Stimulated activated naive CD8-positive, alpha-beta T cell treated with anti-CD3 and anti-CD28 coated beads, Interleukin-15, Interleukin-2, amounts not matched to agents 100 ng/mL and 50 ng/mL, for 24 hours (primary cell): ENCODE measurements at regions not wholly inside any gene's neighbourhood (a gene's known extent, or its start where the extent isn't known, plus 50 kb on each side); places are given as distances from the start of the nearest gene placed in this dataset.

Source experiments
- H3K27ac Mint-ChIP-seq: one replicate; pipeline ENCODE4 v1.8.0; 2021; ENCODE audit warnings: mild to moderate bottlenecking, mixed read lengths
- H3K27me3 Mint-ChIP-seq: one replicate; pipeline ENCODE4 v1.8.0; 2021; ENCODE audit warnings: mixed read lengths
- H3K36me3 Mint-ChIP-seq: one replicate; pipeline ENCODE4 v1.8.0; 2021; ENCODE audit warnings: low read depth, mixed read lengths
- H3K4me1 Mint-ChIP-seq: one replicate; pipeline ENCODE4 v1.8.0; 2021; ENCODE audit warnings: low read depth, mixed read lengths
- H3K4me3 Mint-ChIP-seq: one replicate; pipeline ENCODE4 v1.8.0; 2021; ENCODE audit warnings: mild to moderate bottlenecking, mixed read lengths
- H3K9me3 Mint-ChIP-seq: one replicate; pipeline ENCODE4 v1.8.0; 2021; ENCODE audit warnings: mixed read lengths

DNA sequence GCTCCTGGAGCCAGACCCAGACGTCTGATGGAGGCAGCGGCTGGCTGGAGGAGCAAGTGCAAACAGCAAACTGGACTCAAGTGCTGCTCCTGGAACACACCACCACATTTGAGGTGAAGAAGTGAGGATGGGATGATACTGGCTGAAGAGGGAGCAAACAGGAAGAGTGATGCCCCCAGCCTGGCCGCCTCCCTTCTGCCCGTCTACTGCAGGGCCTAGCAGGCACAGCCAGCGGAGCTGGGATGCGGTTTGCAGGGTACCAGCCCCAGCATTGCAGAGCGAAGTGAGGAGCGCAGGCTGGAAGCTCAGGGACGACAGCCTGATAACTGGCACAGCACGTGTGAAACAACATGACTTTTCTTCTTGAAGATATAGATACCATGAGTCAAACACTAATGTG is 111.8 kb upstream of the ZNF32 start:
- Mint-ChIP-seq H3K4me3 (no peak overlapping the region), H3K27me3 (no peaks in the 10 kb centered on the region), H3K27ac (no peak overlapping the region), H3K9me3 (no peaks in the 10 kb centered on the region), H3K36me3 (no peaks in the 10 kb centered on the region), H3K4me1 (no peaks in the 10 kb centered on the region)

DNA sequence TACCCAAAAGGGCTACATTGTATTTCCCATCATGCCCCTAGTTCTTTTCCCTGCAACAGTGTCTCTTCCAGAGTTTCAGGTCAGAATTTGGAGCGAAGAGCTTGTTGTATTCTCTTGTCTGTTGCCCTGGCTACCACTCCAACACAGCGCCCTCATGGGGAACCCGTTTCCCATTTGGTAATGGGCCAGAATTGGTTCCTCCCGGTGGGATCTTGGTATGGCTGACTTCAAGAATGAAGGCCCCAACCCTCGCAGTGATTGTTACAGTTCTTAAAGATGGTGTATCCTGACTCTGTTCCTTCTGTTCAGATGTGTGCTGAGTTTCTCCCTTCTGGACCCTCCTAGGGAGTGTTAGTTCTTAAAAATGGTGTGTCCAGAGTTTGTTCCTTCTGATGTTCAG is 110.5 kb upstream of the ZNF32 start:
- Mint-ChIP-seq H3K4me1 (no peaks in the 10 kb centered on the region), H3K36me3 (no peaks in the 10 kb centered on the region)

DNA sequence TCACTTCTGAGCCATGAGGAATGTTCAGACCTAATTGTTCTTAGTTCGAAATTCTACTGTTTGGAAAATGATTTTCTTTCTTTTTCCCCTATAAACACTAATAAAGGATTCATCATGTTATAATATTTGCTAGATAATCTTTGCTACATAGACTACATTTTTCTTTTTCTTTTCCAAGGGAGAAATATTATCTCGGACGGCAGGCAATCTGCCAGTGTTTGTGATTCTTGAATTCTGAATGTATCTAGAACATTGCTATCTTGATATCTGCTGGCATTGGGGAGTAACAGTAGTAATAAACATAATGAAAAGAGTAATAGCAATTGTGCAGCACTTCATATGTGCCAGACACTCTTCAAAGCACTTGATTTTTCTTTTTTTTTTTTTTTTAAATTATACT is 107.7 kb upstream of the ZNF32 start:
- Mint-ChIP-seq H3K27ac (no peak overlapping the region), H3K4me1 (no peaks in the 10 kb centered on the region), H3K4me3 (no peak overlapping the region), H3K36me3 (no peaks in the 10 kb centered on the region), H3K9me3 (no peaks in the 10 kb centered on the region), H3K27me3 (no peaks in the 10 kb centered on the region)

More for the DNA sequence above, 110.5 kb upstream of the ZNF32 start:
- no peaks in the 10 kb centered on the region for H3K9me3 Mint-ChIP-seq
- H3K4me3 Mint-ChIP-seq, result no peak overlapping the region
- H3K27ac Mint-ChIP-seq, result no peak overlapping the region
- H3K27me3 Mint-ChIP-seq, result no peaks in the 10 kb centered on the region

DNA sequence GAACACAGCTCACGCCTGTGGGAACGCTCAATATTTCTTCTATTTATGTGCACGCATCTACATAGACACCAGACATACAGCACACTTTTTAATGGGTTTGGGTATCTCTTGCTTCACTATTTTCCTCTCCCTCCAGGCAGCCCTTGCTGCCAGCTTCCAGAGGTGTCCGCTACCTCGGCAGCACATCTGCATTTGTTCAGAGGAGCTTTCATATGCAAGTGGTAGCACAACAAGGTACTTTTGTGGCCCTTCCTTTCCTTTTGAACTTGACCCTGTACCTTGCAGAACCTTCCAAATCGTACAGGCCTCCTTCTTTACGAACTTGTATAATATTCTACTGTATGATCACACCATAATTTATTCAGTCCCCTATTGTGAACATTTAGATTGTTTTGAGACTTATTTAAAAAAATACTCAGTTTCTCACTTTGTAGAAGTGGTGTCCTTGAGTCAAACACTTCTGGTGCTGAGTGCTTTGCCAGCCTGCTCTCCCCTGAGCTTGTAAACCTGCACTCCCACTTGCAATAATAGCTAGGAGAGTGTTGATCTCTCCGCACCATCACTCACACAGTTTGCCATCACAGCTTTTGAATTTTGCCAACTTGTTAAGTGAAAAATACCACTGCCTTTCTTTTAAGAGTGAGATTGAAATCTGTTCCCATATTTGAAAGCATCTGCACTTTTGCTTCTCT is 106.0 kb upstream of the ZNF32 start:
- H3K27me3 Mint-ChIP-seq, result no peaks in the 10 kb centered on the region
- H3K27ac Mint-ChIP-seq, result no peak overlapping the region
- no peaks in the 10 kb centered on the region for H3K36me3 Mint-ChIP-seq
- no peak overlapping the region for H3K4me3 Mint-ChIP-seq
- no peaks in the 10 kb centered on the region for H3K4me1 Mint-ChIP-seq
- no peaks in the 10 kb centered on the region for H3K9me3 Mint-ChIP-seq

GRCh38 chr10:43753397-43754061 is 104.8 kb upstream of the ZNF32 start:
- H3K36me3 Mint-ChIP-seq, result no peaks in the 10 kb centered on the region
- no peaks in the 10 kb centered on the region for H3K4me1 Mint-ChIP-seq
- no peak overlapping the region for H3K27ac Mint-ChIP-seq
- H3K9me3 Mint-ChIP-seq, result no peaks in the 10 kb centered on the region
- no peaks in the 10 kb centered on the region for H3K27me3 Mint-ChIP-seq
- H3K4me3 Mint-ChIP-seq, result no peak overlapping the region

DNA sequence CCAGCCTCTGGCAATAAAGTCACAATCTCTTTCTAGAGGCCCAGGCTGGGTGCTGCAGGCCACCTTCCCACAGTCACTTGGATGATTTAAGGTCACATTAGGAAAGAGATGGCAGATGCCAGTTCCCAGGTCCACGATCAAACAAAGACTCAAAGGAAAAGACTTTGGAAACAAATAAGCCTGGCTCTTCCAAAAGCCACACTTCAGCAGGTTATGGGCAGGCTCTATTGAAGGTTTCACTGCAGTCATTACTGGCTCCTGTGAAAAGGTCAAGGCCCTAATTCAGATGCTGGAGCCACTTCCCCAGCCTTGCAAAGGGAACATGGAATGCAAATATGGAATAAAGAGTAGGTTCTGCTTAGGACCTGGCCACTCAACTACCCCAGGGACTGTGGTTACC is 104.0 kb upstream of the ZNF32 start:
- no peaks in the 10 kb centered on the region for H3K9me3 Mint-ChIP-seq
- no peak overlapping the region for H3K27ac Mint-ChIP-seq
- H3K27me3 Mint-ChIP-seq, result no peaks in the 10 kb centered on the region
- H3K36me3 Mint-ChIP-seq, result no peaks in the 10 kb centered on the region
- no peak overlapping the region for H3K4me3 Mint-ChIP-seq
- no peaks in the 10 kb centered on the region for H3K4me1 Mint-ChIP-seq

GRCh38 chr10:43751646-43752045 is 103.0 kb upstream of the ZNF32 start:
- no peaks in the 10 kb centered on the region for H3K4me1 Mint-ChIP-seq
- H3K27me3 Mint-ChIP-seq, result no peaks in the 10 kb centered on the region
- no peak overlapping the region for H3K4me3 Mint-ChIP-seq
- H3K27ac Mint-ChIP-seq, result no peak overlapping the region
- no peaks in the 10 kb centered on the region for H3K36me3 Mint-ChIP-seq
- no peaks in the 10 kb centered on the region for H3K9me3 Mint-ChIP-seq

- Mint-ChIP-seq H3K36me3 (no peaks in the 10 kb centered on the region), H3K27ac (no peak overlapping the region), H3K27me3 (no peaks in the 10 kb centered on the region), H3K4me1 (no peaks in the 10 kb centered on the region), H3K9me3 (no peaks in the 10 kb centered on the region), H3K4me3 (no peak overlapping the region)
These were observed 101.4 kb upstream of the ZNF32 start for GRCh38 chr10:43749940-43750552.

DNA sequence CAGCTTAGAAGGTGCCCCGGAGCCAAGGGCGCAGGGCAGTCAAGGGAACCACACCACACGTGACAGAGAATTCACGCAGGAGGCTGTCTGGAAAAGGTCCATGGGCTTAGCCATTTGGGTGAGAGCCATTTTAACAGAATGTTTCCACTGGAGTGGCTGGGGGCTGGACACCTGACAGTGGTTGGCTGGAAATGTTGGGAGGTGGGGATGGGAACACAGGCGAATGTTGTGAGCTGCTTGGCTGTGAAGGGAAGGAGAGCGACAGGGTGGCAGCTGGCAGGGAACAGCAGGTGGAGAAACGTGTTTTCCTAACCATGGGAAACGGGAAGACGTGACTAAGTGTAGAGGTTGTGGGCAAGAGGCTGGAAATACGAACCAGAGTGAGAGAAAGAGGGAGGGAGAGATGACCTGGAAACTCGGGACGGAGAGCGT is 100.5 kb upstream of the ZNF32 start:
- Mint-ChIP-seq H3K4me3 (no peak overlapping the region), H3K27me3 (no peaks in the 10 kb centered on the region), H3K36me3 (no peaks in the 10 kb centered on the region), H3K4me1 (no peaks in the 10 kb centered on the region), H3K9me3 (no peaks in the 10 kb centered on the region), H3K27ac (no peak overlapping the region)

GRCh38 chr10:43748560-43748959 is 99.9 kb upstream of the ZNF32 start:
- no peaks in the 10 kb centered on the region for H3K4me1 Mint-ChIP-seq
- H3K27ac Mint-ChIP-seq, result no peak overlapping the region
- H3K4me3 Mint-ChIP-seq, result no peak overlapping the region
- no peaks in the 10 kb centered on the region for H3K36me3 Mint-ChIP-seq
- H3K9me3 Mint-ChIP-seq, result no peaks in the 10 kb centered on the region
- no peaks in the 10 kb centered on the region for H3K27me3 Mint-ChIP-seq

- H3K27ac Mint-ChIP-seq, result no peak overlapping the region
These were observed 98.2 kb upstream of the ZNF32 start for GRCh38 chr10:43746906-43747305.

DNA sequence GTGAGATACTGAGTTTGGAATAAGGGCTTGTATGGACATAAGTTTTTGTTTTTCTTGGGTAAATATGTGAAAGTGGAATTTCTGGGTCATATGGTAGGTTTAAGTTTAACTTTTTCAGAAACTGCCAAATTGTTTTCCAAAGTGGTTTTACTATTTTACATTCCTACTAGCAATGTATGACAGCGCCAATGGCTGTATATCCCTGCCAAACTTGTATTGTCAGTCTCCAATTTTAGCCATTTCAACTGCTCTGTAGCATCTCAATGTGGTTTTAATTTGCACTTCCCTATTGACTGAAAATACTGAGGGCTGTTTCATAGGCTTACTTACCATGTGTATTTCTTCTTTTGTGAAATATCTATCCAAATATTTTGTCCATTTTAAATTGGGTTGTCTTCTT is 90.5 kb upstream of the ZNF32 start:
- H3K4me3 Mint-ChIP-seq, result no peak overlapping the region
- no peaks in the 10 kb centered on the region for H3K9me3 Mint-ChIP-seq
- no peak overlapping the region for H3K27ac Mint-ChIP-seq
- H3K27me3 Mint-ChIP-seq, result no peaks in the 10 kb centered on the region
- no peaks in the 10 kb centered on the region for H3K36me3 Mint-ChIP-seq
- peaks cover 6% of the 10 kb centered on the region for H3K4me1 Mint-ChIP-seq

More at GRCh38 chr10:43746906-43747305, 98.2 kb upstream of the ZNF32 start:
- Mint-ChIP-seq H3K4me1 (no peaks in the 10 kb centered on the region), H3K9me3 (no peaks in the 10 kb centered on the region), H3K36me3 (no peaks in the 10 kb centered on the region), H3K4me3 (no peak overlapping the region), H3K27me3 (no peaks in the 10 kb centered on the region)

GRCh38 chr10:43737003-43737402 is 88.3 kb upstream of the ZNF32 start:
- Mint-ChIP-seq H3K36me3 (no peaks in the 10 kb centered on the region), H3K4me1 (peaks cover 8% of the 10 kb centered on the region), H3K4me3 (no peak overlapping the region), H3K27ac (no peak overlapping the region), H3K27me3 (peaks cover 3% of the 10 kb centered on the region), H3K9me3 (no peaks in the 10 kb centered on the region)

DNA sequence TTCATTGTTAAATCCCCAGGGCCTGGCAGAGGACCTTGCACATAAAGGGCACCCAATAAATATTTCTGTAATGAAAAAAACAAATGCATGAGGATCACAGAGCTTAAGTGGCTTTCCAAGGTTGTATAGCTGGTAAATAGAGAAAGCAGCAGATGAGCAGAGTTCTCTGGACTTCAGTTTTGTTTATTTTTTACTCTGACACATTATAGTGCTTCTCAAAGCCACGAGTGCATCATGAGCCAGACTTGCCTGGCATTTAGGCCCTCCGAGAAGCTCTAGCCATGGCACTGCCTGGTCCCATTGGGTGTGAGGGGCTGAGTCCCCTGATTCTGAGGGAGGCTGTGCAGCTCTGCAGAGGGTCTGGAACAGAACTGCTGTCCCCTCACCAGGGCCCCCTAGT is 87.2 kb upstream of the ZNF32 start:
- Mint-ChIP-seq H3K4me1 (peaks cover 8% of the 10 kb centered on the region), H3K9me3 (peaks cover 4% of the 10 kb centered on the region), H3K27ac (no peak overlapping the region), H3K36me3 (no peaks in the 10 kb centered on the region), H3K4me3 (no peak overlapping the region), H3K27me3 (peaks cover 8% of the 10 kb centered on the region)

- H3K9me3 Mint-ChIP-seq, result peaks cover 9% of the 10 kb centered on the region
- H3K27me3 Mint-ChIP-seq, result peaks cover 11% of the 10 kb centered on the region
- no peak overlapping the region for H3K4me3 Mint-ChIP-seq
- H3K4me1 Mint-ChIP-seq, result peaks cover 8% of the 10 kb centered on the region
- H3K36me3 Mint-ChIP-seq, result no peaks in the 10 kb centered on the region
- H3K27ac Mint-ChIP-seq, result no peak overlapping the region
These were observed 86.0 kb upstream of the ZNF32 start for GRCh38 chr10:43734716-43735115.
